ENCODE measurements at regions not wholly inside any gene's neighbourhood (a gene's known extent, or its start where the extent isn't known, plus 50 kb on each side); places are given as distances from the start of the nearest gene placed in this dataset.

GRCh38 chr6:1087154-1087843, 224.6 kb upstream of the FOXQ1 start:
- no peak for DNase-seq (ENCODE audit: low read depth)

- DNase-seq (ENCODE audit: low read depth): no peak
Observed at GRCh38 chr6:1086446-1087153, 225.3 kb upstream of the FOXQ1 start.

- DNase-seq (ENCODE audit: low read depth): no peak
Observed at GRCh38 chr6:1082285-1082935, 229.5 kb upstream of the FOXQ1 start.

- DNase-seq (ENCODE audit: low read depth): no peak
Observed at GRCh38 chr6:1081551-1082284, 230.2 kb upstream of the FOXQ1 start.

GRCh38 chr6:1080453-1081337, 231.2 kb upstream of the FOXQ1 start:
- no peak for DNase-seq (ENCODE audit: low read depth)

GRCh38 chr6:1079525-1079924, 232.4 kb upstream of the FOXQ1 start:
- DNase-seq (ENCODE audit: low read depth): no peak

- DNase-seq (ENCODE audit: low read depth): no peak
Observed at GRCh38 chr6:1077478-1078416, 234.2 kb upstream of the FOXQ1 start.

GRCh38 chr6:1076531-1077459, 235.1 kb upstream of the FOXQ1 start:
- no peak for DNase-seq (ENCODE audit: low read depth)

GRCh38 chr6:1075880-1076279, 236.0 kb upstream of the FOXQ1 start:
- no peak for DNase-seq (ENCODE audit: low read depth)

GRCh38 chr6:1075444-1075843, 236.5 kb upstream of the FOXQ1 start:
- no peak for DNase-seq (ENCODE audit: low read depth)

- no peak for DNase-seq (ENCODE audit: low read depth)
Observed at GRCh38 chr6:1070085-1070521, 241.8 kb upstream of the FOXQ1 start.

- DNase-seq (ENCODE audit: low read depth): no peak
Observed at GRCh38 chr6:1068905-1069304, 243.0 kb upstream of the FOXQ1 start.

- DNase-seq (ENCODE audit: low read depth): no peak
Observed at GRCh38 chr6:1068068-1068467, 243.8 kb upstream of the FOXQ1 start.

GRCh38 chr6:1067346-1067745, 244.6 kb upstream of the FOXQ1 start:
- DNase-seq (ENCODE audit: low read depth): no peak

GRCh38 chr6:1066449-1067090, 245.3 kb upstream of the FOXQ1 start:
- DNase-seq (ENCODE audit: low read depth): no peak

- DNase-seq (ENCODE audit: low read depth): no peak
Observed at GRCh38 chr6:1065986-1066385, 245.9 kb upstream of the FOXQ1 start.

GRCh38 chr6:1063671-1064355, 248.1 kb upstream of the FOXQ1 start:
- no peak for DNase-seq (ENCODE audit: low read depth)

Data from activated T-cell treated with anti-CD3 and anti-CD28 coated beads for 24 hours (primary cell).